Pulmonary artery endothelial cell (primary cell): ENCODE measurements at regions not wholly inside any gene's neighbourhood (a gene's known extent, or its start where the extent isn't known, plus 50 kb on each side); places are given as distances from the start of the nearest gene placed in this dataset.
A peak's percentile ranks its signal among the peaks of the same experiment; 100 is the strongest.

Experiments
- DNase-seq: peaks from one replicate; pipeline ENCODE4 v3.0.0-alpha.2; 2011; ENCODE audit warnings: low read depth, low spot score

GRCh38 chr13:95447814-95448213, 104.7 kb upstream of the CLDN10 start:
- no peak for DNase-seq

GRCh38 chr13:95451656-95452055, 100.9 kb upstream of the CLDN10 start:
- no peak for DNase-seq

GRCh38 chr13:95452375-95452774, 100.1 kb upstream of the CLDN10 start:
- no peak for DNase-seq

- no peak for DNase-seq
These were observed 96.7 kb upstream of the CLDN10 start for GRCh38 chr13:95455782-95456181.

GRCh38 chr13:95456815-95457214, 95.7 kb upstream of the CLDN10 start:
- no peak for DNase-seq

- DNase-seq: no peak
These were observed 95.2 kb upstream of the CLDN10 start for GRCh38 chr13:95457294-95457693.

- DNase-seq: no peak
These were observed 89.7 kb upstream of the CLDN10 start for GRCh38 chr13:95462801-95463200.

- no peak for DNase-seq
These were observed 89.0 kb upstream of the CLDN10 start for GRCh38 chr13:95463531-95463930.

GRCh38 chr13:95470574-95471366, 81.8 kb upstream of the CLDN10 start:
- DNase-seq: no peak

GRCh38 chr13:95471960-95472359, 80.6 kb upstream of the CLDN10 start:
- no peak for DNase-seq

GRCh38 chr13:95474992-95475391, 77.5 kb upstream of the CLDN10 start:
- no peak for DNase-seq

GRCh38 chr13:95477187-95477586, 75.3 kb upstream of the CLDN10 start:
- no peak for DNase-seq

GRCh38 chr13:95479731-95480130, 72.8 kb upstream of the CLDN10 start:
- no peak for DNase-seq

- peak; percentile 47 for DNase-seq
These were observed 72.4 kb upstream of the CLDN10 start for GRCh38 chr13:95480131-95480545.

GRCh38 chr13:95480791-95481780, 71.4 kb upstream of the CLDN10 start:
- no peak for DNase-seq

- DNase-seq: no peak
These were observed 68.5 kb upstream of the CLDN10 start for GRCh38 chr13:95484052-95484451.

GRCh38 chr13:95485045-95485517, 67.4 kb upstream of the CLDN10 start:
- peak; percentile 73 for DNase-seq

- peak; percentile 76 for DNase-seq
These were observed 66.9 kb upstream of the CLDN10 start for GRCh38 chr13:95485518-95486144.

GRCh38 chr13:95492044-95492801, 60.3 kb upstream of the CLDN10 start:
- DNase-seq: no peak

GRCh38 chr13:95494082-95494681, 58.3 kb upstream of the CLDN10 start:
- DNase-seq: peak; percentile 40

- no peak for DNase-seq
These were observed 56.0 kb upstream of the CLDN10 start for GRCh38 chr13:95496485-95496884.
